Activated effector memory CD4-positive, alpha-beta T cell treated with Interleukin-2 at 50 U/mL for 16 hours (primary cell): ENCODE measurements at regions not wholly inside any gene's neighbourhood (a gene's known extent, or its start where the extent isn't known, plus 50 kb on each side); places are given as distances from the start of the nearest gene placed in this dataset.

Experiments used
- DNase-seq: peaks from one replicate; pipeline ENCODE4 v3.0.0-alpha.2; 2020

- no peak for DNase-seq
Measured at GRCh38 chr6:79762370-79762769, 131.2 kb downstream of the SH3BGRL2 start.

- DNase-seq = no peak
Measured at GRCh38 chr6:79756496-79756895, 125.4 kb downstream of the SH3BGRL2 start.

GRCh38 chr6:79755967-79756366 lies 124.8 kb downstream of the SH3BGRL2 start:
- no peak for DNase-seq
